ENCODE measurements at regions not wholly inside any gene's neighbourhood (a gene's known extent, or its start where the extent isn't known, plus 50 kb on each side); places are given as distances from the start of the nearest gene placed in this dataset.

DNA sequence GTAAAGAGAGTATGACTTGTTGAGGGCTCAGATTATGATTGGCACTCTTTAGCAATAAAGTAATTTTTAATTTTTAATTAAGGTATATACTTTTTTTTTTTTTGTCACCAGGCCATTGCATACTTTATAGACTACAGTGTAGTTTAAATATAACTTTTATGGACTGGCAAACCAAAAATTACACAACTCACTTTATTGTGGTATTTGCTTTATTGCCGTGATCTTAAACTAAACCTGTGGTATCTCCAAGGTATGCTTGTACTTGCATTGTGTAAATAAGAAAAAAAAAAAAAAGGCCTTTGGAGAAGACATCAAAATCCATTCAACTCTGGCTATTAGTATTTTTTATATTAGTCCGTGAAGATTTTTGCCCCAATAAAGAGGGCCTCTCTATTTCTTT is 646.7 kb upstream of the FOXG1 start:
- TF ChIP-seq, protein P1, sequence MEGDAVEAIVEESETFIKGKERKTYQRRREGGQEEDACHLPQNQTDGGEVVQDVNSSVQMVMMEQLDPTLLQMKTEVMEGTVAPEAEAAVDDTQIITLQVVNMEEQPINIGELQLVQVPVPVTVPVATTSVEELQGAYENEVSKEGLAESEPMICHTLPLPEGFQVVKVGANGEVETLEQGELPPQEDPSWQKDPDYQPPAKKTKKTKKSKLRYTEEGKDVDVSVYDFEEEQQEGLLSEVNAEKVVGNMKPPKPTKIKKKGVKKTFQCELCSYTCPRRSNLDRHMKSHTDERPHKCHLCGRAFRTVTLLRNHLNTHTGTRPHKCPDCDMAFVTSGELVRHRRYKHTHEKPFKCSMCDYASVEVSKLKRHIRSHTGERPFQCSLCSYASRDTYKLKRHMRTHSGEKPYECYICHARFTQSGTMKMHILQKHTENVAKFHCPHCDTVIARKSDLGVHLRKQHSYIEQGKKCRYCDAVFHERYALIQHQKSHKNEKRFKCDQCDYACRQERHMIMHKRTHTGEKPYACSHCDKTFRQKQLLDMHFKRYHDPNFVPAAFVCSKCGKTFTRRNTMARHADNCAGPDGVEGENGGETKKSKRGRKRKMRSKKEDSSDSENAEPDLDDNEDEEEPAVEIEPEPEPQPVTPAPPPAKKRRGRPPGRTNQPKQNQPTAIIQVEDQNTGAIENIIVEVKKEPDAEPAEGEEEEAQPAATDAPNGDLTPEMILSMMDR (IDR thresholded peaks at IDR 0.05; ENCODE audit: insufficient read depth, low read depth, low read length) = no peak
- TF ChIP-seq EZH2 (IDR thresholded peaks at IDR 0.05; ENCODE audit: insufficient read depth, low read length) = no peak
